Esophagus muscularis mucosa (tissue), 3 donors: ENCODE measurements at regions not wholly inside any gene's neighbourhood (a gene's known extent, or its start where the extent isn't known, plus 50 kb on each side); places are given as distances from the start of the nearest gene placed in this dataset.

Experiments used
- CTCF ChIP-seq, 3 experiments: fragments of 200-600 bp in 2 of 3; fragments of 450-650 bp in 1 of 3; sonication (generic) in 2 of 3; IDR thresholded peaks; one replicate each; pipeline ENCODE4 v1.5.1; 2017 to 2019; ENCODE audit warnings: antibody characterized with exemption in 3 of 3, mild to moderate bottlenecking in 2 of 3, moderate library complexity in 1 of 3
- POLR2A ChIP-seq: fragments of 450-650 bp; IDR thresholded peaks from one replicate; pipeline ENCODE4 v1.6.1; 2017; ENCODE audit warnings: antibody characterized with exemption, moderate library complexity, mild to moderate bottlenecking, low read depth

GRCh38 chr17:59491353-59492090 is 73.9 kb upstream of the DHX40 start:
- TF ChIP-seq POLR2A (no peak), CTCF (IDR thresholded peaks at IDR 0.05) (no peak)
